ENCODE measurements at regions not wholly inside any gene's neighbourhood (a gene's known extent, or its start where the extent isn't known, plus 50 kb on each side); places are given as distances from the start of the nearest gene placed in this dataset.

GRCh38 chr1:34408011-34408410, 231.3 kb downstream of the C1orf94 start:
- no peaks in the 10 kb centered on the region for H3K9me3 ChIP-seq (ENCODE audit: low read depth)
- no peak for DNase-seq (ENCODE audit: low read depth in 1 of 2, low spot score in 1 of 2)

GRCh38 chr1:34409689-34410229, 233.1 kb downstream of the C1orf94 start:
- Histone ChIP-seq H3K4me1 (ENCODE audit: low read depth) (no peaks in the 10 kb centered on the region), H3K4me3 (no peak overlapping the region), H3K36me3 (no peaks in the 10 kb centered on the region), H3K27ac (no peak overlapping the region), H3K27me3 (no peaks in the 10 kb centered on the region), H3K9me3 (ENCODE audit: low read depth) (no peaks in the 10 kb centered on the region)
- no peak for DNase-seq (ENCODE audit: low read depth in 1 of 2, low spot score in 1 of 2)
- no peak for TF ChIP-seq CTCF (IDR thresholded peaks at IDR 0.05; ENCODE audit: low read depth, low read length)

More at GRCh38 chr1:34408011-34408410, 231.3 kb downstream of the C1orf94 start:
- H3K27ac ChIP-seq, result no peak overlapping the region
- H3K4me3 ChIP-seq, result no peak overlapping the region
- no peaks in the 10 kb centered on the region for H3K4me1 ChIP-seq (ENCODE audit: low read depth)
- H3K36me3 ChIP-seq, result no peaks in the 10 kb centered on the region
- no peak for TF ChIP-seq CTCF (IDR thresholded peaks at IDR 0.05; ENCODE audit: low read depth, low read length)
- no peaks in the 10 kb centered on the region for H3K27me3 ChIP-seq

- no peak for TF ChIP-seq CTCF (IDR thresholded peaks at IDR 0.05; ENCODE audit: low read depth, low read length)
- no peak for DNase-seq (ENCODE audit: low read depth in 1 of 2, low spot score in 1 of 2)
- Histone ChIP-seq H3K9me3 (ENCODE audit: low read depth) (no peaks in the 10 kb centered on the region), H3K27ac (no peak overlapping the region), H3K4me3 (no peak overlapping the region), H3K36me3 (no peaks in the 10 kb centered on the region), H3K27me3 (peaks cover 5% of the 10 kb centered on the region), H3K4me1 (ENCODE audit: low read depth) (no peaks in the 10 kb centered on the region)
Measured at GRCh38 chr1:34412598-34413370, 236.1 kb downstream of the C1orf94 start.

GRCh38 chr1:34415140-34415539, 238.4 kb downstream of the C1orf94 start:
- peaks cover 5% of the 10 kb centered on the region for H3K27me3 ChIP-seq
- no peaks in the 10 kb centered on the region for H3K9me3 ChIP-seq (ENCODE audit: low read depth)
- H3K36me3 ChIP-seq, result no peaks in the 10 kb centered on the region
- no peak overlapping the region for H3K27ac ChIP-seq
- H3K4me1 ChIP-seq (ENCODE audit: low read depth), result no peaks in the 10 kb centered on the region
- TF ChIP-seq CTCF (IDR thresholded peaks at IDR 0.05; ENCODE audit: low read depth, low read length), result no peak
- no peak for DNase-seq (ENCODE audit: low read depth in 1 of 2, low spot score in 1 of 2)
- H3K4me3 ChIP-seq, result no peak overlapping the region

GRCh38 chr1:34418166-34418565, 241.5 kb downstream of the C1orf94 start:
- no peak for DNase-seq (ENCODE audit: low read depth in 1 of 2, low spot score in 1 of 2)
- H3K27ac ChIP-seq, result no peak overlapping the region
- no peak for TF ChIP-seq CTCF (IDR thresholded peaks at IDR 0.05; ENCODE audit: low read depth, low read length)
- H3K4me3 ChIP-seq, result no peak overlapping the region
- no peaks in the 10 kb centered on the region for H3K36me3 ChIP-seq
- no peaks in the 10 kb centered on the region for H3K9me3 ChIP-seq (ENCODE audit: low read depth)
- H3K27me3 ChIP-seq, result peaks cover 5% of the 10 kb centered on the region
- no peaks in the 10 kb centered on the region for H3K4me1 ChIP-seq (ENCODE audit: low read depth)
